HEK293T (cell line): ENCODE measurements at regions not wholly inside any gene's neighbourhood (a gene's known extent, or its start where the extent isn't known, plus 50 kb on each side); places are given as distances from the start of the nearest gene placed in this dataset.

Experiments
- ARNT ChIP-seq: fragments of 450-650 bp; IDR thresholded peaks from 2 replicates; pipeline ENCODE4 v1.6.1; 2017; ENCODE audit warnings: mild to moderate bottlenecking
- BHLHE40 ChIP-seq: fragments of 450-650 bp; IDR thresholded peaks from 2 replicates; pipeline ENCODE4 v1.6.1; 2016; ENCODE audit warnings: mild to moderate bottlenecking, moderate library complexity, borderline replicate concordance
- ELF4 ChIP-seq: fragments of 450-650 bp; IDR thresholded peaks from 2 replicates; pipeline ENCODE4 v1.6.1; 2017; ENCODE audit warnings: antibody characterized with exemption
- FOXK2 ChIP-seq: fragments of 450-650 bp; IDR thresholded peaks from 2 replicates; pipeline ENCODE4 v1.6.1; 2016; ENCODE audit warnings: mild to moderate bottlenecking
- FOXM1 ChIP-seq: fragments of 450-650 bp; IDR thresholded peaks from 2 replicates; pipeline ENCODE4 v1.6.1; 2017; ENCODE audit warnings: mild to moderate bottlenecking, borderline replicate concordance
- L3MBTL2 ChIP-seq: fragments of 450-650 bp; conservative IDR thresholded peaks from 2 replicates; pipeline ENCODE4 v1.6.1; 2016; ENCODE audit warnings: mild to moderate bottlenecking
- SP1 ChIP-seq: fragments of 450-650 bp; IDR thresholded peaks from 2 replicates; pipeline ENCODE4 v1.6.1; 2017
- SUZ12 ChIP-seq: fragments of 450-650 bp; IDR thresholded peaks from 2 replicates; pipeline ENCODE4 v1.6.1; 2016; ENCODE audit warnings: mild to moderate bottlenecking
- TARDBP ChIP-seq: fragments of 450-650 bp; IDR thresholded peaks from 2 replicates; pipeline ENCODE4 v1.6.1; 2016
- ZNF384 ChIP-seq: fragments of 450-650 bp; IDR thresholded peaks from 2 replicates; pipeline ENCODE4 v1.6.1; 2016
- TF ChIP-seq, protein P1 (sequence below): fragments of 450-650 bp; IDR thresholded peaks from 2 replicates; pipeline ENCODE4 v1.6.1; 2016

DNA sequence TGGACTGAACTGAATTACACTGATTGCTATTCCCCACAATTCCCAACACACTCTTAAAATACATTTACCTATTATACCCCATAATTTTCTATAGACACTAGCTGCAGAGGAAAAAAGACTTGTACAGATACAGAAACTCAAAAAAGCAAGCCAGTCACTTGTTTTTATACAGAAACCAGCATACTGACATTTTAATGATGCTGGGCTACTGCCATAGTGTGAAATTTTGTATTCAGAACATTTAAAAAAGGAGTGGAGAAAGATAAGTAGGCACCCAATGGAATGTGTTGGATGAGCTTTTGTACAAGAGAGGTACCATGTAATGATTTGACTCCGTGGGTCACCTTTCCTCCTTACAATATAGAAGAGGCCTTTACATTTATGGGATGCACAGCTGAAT lies 740.1 kb downstream of the PLCL1 start:
- TF ChIP-seq ELF4, result no peak
- TF ChIP-seq ZNF384, result no peak
- no peak for TF ChIP-seq FOXM1
- no peak for TF ChIP-seq SP1
- no peak for TF ChIP-seq BHLHE40
- no peak for TF ChIP-seq SUZ12
- TF ChIP-seq, protein P1, sequence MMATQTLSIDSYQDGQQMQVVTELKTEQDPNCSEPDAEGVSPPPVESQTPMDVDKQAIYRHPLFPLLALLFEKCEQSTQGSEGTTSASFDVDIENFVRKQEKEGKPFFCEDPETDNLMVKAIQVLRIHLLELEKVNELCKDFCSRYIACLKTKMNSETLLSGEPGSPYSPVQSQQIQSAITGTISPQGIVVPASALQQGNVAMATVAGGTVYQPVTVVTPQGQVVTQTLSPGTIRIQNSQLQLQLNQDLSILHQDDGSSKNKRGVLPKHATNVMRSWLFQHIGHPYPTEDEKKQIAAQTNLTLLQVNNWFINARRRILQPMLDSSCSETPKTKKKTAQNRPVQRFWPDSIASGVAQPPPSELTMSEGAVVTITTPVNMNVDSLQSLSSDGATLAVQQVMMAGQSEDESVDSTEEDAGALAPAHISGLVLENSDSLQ, result no peak
- no peak for TF ChIP-seq TARDBP
- TF ChIP-seq ARNT, result no peak
- TF ChIP-seq FOXK2, result no peak
- no peak for TF ChIP-seq L3MBTL2
